Dermis blood vessel endothelial cell (primary cell): ENCODE measurements at regions not wholly inside any gene's neighbourhood (a gene's known extent, or its start where the extent isn't known, plus 50 kb on each side); places are given as distances from the start of the nearest gene placed in this dataset.

Experiments used
- DNase-seq: peaks from one replicate; pipeline ENCODE4 v3.0.0; 2010

DNA sequence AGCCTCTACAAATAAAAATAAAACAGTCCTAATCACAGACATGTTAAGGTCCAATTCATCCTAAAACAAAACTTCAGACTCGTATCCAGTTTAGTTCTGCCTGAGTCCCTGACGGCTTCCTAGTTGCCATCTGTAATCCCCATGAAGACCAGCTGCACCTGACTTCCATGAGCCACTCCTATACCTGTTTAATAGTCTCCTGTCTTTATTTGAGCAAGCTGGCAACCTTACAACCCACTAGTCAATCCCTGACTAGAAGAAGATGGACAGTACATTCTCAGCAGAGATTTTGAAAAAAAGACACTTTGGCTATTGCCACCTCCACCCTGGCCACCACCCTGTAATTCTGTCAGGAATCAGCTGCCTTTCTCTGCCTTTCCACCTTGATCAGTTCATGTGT is 197.7 kb downstream of the HIBADH start:
- no peak for DNase-seq

DNA sequence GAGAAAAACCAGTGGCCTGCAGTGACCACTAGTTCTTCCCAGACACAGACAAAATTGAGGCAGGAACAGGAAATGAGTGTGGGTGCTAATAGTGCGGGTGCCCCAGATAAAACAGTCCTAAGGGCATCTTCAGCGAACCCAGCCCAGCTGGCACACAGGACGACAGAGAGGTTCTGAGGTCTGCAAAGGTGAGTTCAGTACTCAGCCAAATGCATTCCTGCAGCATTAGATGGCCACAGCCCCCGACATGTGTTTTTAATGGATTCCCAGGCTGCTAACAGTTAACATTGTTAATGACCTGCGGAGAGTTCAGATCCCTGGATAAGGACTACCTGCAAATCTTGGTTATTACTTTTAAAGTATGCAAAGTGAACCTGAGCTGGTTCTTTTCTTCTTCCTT is 196.0 kb downstream of the HIBADH start:
- no peak for DNase-seq

DNA sequence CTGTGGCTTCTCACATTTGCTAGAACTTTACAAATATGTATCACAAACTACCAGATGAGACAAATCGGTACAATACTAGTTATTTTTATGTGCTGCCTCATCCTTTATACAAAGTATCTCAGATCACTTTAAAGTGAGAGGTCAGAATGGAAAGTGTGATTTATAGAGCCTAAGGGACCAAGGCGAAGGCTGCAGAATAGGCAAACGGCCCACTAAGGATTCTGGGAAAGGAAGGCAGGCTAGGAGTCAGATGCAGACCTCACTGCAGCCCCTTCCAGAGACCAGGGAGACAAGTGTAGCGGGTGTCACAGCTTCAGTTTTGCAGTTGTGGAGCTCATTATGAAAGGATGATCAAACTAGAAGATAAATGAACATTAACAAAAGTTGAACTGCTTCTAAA is 190.6 kb downstream of the HIBADH start:
- DNase-seq, result no peak
